Adrenal gland (tissue), 9 donors: ENCODE measurements at regions not wholly inside any gene's neighbourhood (a gene's known extent, or its start where the extent isn't known, plus 50 kb on each side); places are given as distances from the start of the nearest gene placed in this dataset.

Source experiments
- DNase-seq, 7 donors: peaks; one replicate each; pipeline ENCODE4 v3.0.0-alpha.2; 2019 to 2020
- H3K27ac ChIP-seq, 5 donors: fragments of 200-600 bp; sonication (generic) in 4 of 5; 1 replicate in 3 of 5; 2 replicates in 2 of 5; pipeline versions ENCODE4 v1.5.1 to v1.8.0; 2016 to 2020; ENCODE audit warnings: mild to moderate bottlenecking in 1 of 5
- H3K27me3 ChIP-seq: fragments of 200-600 bp; 2 replicates; pipeline ENCODE4 v1.8.0; 2021
- H3K36me3 ChIP-seq, 2 donors: fragments of 200-600 bp; replicated peaks in 1 of 2; 1 replicate in 1 of 2; 2 replicates in 1 of 2; pipeline versions ENCODE4 v1.5.1 to v1.8.0; 2018 to 2022
- H3K4me1 ChIP-seq, 2 donors: fragments of 200-600 bp; replicated peaks in 1 of 2; 1 replicate in 1 of 2; 2 replicates in 1 of 2; pipeline versions ENCODE4 v1.5.1 to v1.8.0; 2018 to 2021
- H3K4me3 ChIP-seq, 4 donors: fragments of 200-600 bp; sonication (generic) in 3 of 4; one replicate each; pipeline ENCODE4 v1.5.1; 2016 to 2018
- H3K9me3 ChIP-seq, 3 donors: fragments of 200-600 bp; sonication (generic) in 1 of 3; replicated peaks in 1 of 3; 1 replicate in 2 of 3; 2 replicates in 1 of 3; pipeline versions ENCODE4 v1.5.1 to v1.8.0; 2016 to 2021
- POLR2A ChIP-seq, 2 donors: fragments of 450-650 bp; IDR thresholded peaks; one replicate each; pipeline ENCODE4 v1.6.1; 2017; ENCODE audit warnings: antibody characterized with exemption in 2 of 2, mild to moderate bottlenecking in 2 of 2, moderate library complexity in 1 of 2
- whole genome bisulfite sequencing, 4 donors: extraction: QIAGEN DNeasy Blood & Tissue Kit in 2 of 4; methylation state at CpG; one replicate each; pipeline versions ENCODE4 v1.1.5 to v1.1.7; 2013 to 2017; 5-methylcytosine and 5-hydroxymethylcytosine counted together
- intact Hi-C, 2 donors: fragments of 100-400 bp; cut with DNase I; formaldehyde crosslinking; loops; one replicate each; pipeline versions ENCODE4 v1.14.1 to v1.15.0; 2022 to 2023
- TF ChIP-seq, protein P1 (sequence below), 6 experiments: fragments of 450-650 bp in 4 of 6; fragments of 200-600 bp in 2 of 6; sonication (generic) in 1 of 6; IDR thresholded peaks; 1 replicate in 5 of 6; 2 replicates in 1 of 6; pipeline versions ENCODE4 v1.5.1 to v1.8.0; 2016 to 2021; ENCODE audit warnings: antibody characterized with exemption in 6 of 6, mild to moderate bottlenecking in 2 of 6, moderate library complexity in 1 of 6
- donor health status: healthy with polysubstance abuse.
- donor health status: Bipolar disorder and iron deficiency.
- donor health status: DM: yes; HTN: yes; CAD: no.
- donor health status: DM: no; HTN: no; CAD: no.
- donor health status: DM: no; HTN: no; CAD: no.

DNA sequence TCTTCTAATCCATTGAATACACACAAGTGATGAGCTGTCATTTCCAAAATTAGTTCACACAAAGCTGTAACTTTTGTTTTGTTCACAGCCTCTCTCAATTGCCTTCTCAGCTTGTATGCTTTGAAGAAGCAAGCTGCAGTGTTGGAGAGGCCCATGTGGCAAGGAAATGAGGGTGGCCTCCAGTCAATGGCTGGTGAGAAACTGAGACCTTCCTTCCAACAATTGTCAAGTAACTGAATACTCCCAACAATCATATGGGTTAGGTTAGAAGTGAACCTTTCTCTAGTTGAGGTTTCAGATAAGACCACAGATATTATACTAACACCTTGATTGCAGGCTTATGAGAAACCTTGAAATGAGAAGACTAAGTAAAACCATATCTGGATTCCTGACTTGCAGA, 82.4 kb upstream of the SOX9 start:
- DNase-seq, result no peak
- TF ChIP-seq, protein P1, sequence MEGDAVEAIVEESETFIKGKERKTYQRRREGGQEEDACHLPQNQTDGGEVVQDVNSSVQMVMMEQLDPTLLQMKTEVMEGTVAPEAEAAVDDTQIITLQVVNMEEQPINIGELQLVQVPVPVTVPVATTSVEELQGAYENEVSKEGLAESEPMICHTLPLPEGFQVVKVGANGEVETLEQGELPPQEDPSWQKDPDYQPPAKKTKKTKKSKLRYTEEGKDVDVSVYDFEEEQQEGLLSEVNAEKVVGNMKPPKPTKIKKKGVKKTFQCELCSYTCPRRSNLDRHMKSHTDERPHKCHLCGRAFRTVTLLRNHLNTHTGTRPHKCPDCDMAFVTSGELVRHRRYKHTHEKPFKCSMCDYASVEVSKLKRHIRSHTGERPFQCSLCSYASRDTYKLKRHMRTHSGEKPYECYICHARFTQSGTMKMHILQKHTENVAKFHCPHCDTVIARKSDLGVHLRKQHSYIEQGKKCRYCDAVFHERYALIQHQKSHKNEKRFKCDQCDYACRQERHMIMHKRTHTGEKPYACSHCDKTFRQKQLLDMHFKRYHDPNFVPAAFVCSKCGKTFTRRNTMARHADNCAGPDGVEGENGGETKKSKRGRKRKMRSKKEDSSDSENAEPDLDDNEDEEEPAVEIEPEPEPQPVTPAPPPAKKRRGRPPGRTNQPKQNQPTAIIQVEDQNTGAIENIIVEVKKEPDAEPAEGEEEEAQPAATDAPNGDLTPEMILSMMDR (IDR thresholded peaks at IDR 0.05), result no peak
- TF ChIP-seq POLR2A (IDR thresholded peaks at IDR 0.05), result no peak
- no peaks in the 10 kb centered on the region for H3K36me3 ChIP-seq
- no peaks in the 10 kb centered on the region for H3K9me3 ChIP-seq
- H3K27me3 ChIP-seq, result no peaks in the 10 kb centered on the region
- no peak overlapping the region for H3K27ac ChIP-seq
- intact Hi-C loops, result no loop called here
- H3K4me1 ChIP-seq, result no peaks in the 10 kb centered on the region
- H3K4me3 ChIP-seq, result no peak overlapping the region

GRCh38 chr17:72039490-72039889, 81.3 kb upstream of the SOX9 start:
- Histone ChIP-seq H3K27ac (no peak overlapping the region), H3K27me3 (no peaks in the 10 kb centered on the region), H3K36me3 (no peaks in the 10 kb centered on the region), H3K4me1 (no peaks in the 10 kb centered on the region), H3K4me3 (no peak overlapping the region), H3K9me3 (no peaks in the 10 kb centered on the region)
- no peak for TF ChIP-seq POLR2A (IDR thresholded peaks at IDR 0.05)
- TF ChIP-seq, protein P1 (IDR thresholded peaks at IDR 0.05), result no peak
- intact Hi-C loops, result no loop called here
- WGBS, 4 donors, result 58 to 66% (median 64%) methylated on average over 2 of the region's 2 CpGs
- DNase-seq, result no peak

- 60 to 79% (median 75%) methylated on average over 3 of the region's 3 CpGs for WGBS, 4 donors
Observed at GRCh38 chr17:72046178-72046577, 74.6 kb upstream of the SOX9 start.

GRCh38 chr17:72046643-72047612, 73.9 kb upstream of the SOX9 start:
- no peaks in the 10 kb centered on the region for H3K9me3 ChIP-seq
- H3K27ac ChIP-seq, result no peak overlapping the region
- 72 to 76% (median 73%) methylated on average over 12 to 14 of the region's 14 CpGs for WGBS, 4 donors
- H3K27me3 ChIP-seq, result no peaks in the 10 kb centered on the region
- H3K4me3 ChIP-seq, result no peak overlapping the region
- no peak for DNase-seq
- no peaks in the 10 kb centered on the region for H3K36me3 ChIP-seq
- intact Hi-C loops, result no loop called here
- TF ChIP-seq, protein P1 (IDR thresholded peaks at IDR 0.05), result no peak
- TF ChIP-seq POLR2A (IDR thresholded peaks at IDR 0.05), result no peak
- no peaks in the 10 kb centered on the region for H3K4me1 ChIP-seq

More at GRCh38 chr17:72046178-72046577, 74.6 kb upstream of the SOX9 start:
- Histone ChIP-seq H3K36me3 (no peaks in the 10 kb centered on the region), H3K4me1 (no peaks in the 10 kb centered on the region), H3K9me3 (no peaks in the 10 kb centered on the region), H3K4me3 (no peak overlapping the region), H3K27ac (no peak overlapping the region), H3K27me3 (no peaks in the 10 kb centered on the region)
- intact Hi-C loops, result no loop called here
- TF ChIP-seq POLR2A (IDR thresholded peaks at IDR 0.05), result no peak
- TF ChIP-seq, protein P1 (IDR thresholded peaks at IDR 0.05), result no peak
- DNase-seq, result no peak
